GM23248 (cell line): ENCODE measurements at regions not wholly inside any gene's neighbourhood (a gene's known extent, or its start where the extent isn't known, plus 50 kb on each side); places are given as distances from the start of the nearest gene placed in this dataset.

ENCODE experiments used
- DNase-seq: peaks from one replicate; pipeline ENCODE4 v3.0.0-alpha.2; 2015
- H2AFZ ChIP-seq: fragments of 200-600 bp; sonication (generic); 2 replicates; pipeline ENCODE4 v1.6.1; 2016; ENCODE audit warnings: antibody characterized with exemption
- H3F3A ChIP-seq: fragments of 200-600 bp; sonication (generic); 2 replicates; pipeline ENCODE4 v1.6.1; 2016; ENCODE audit warnings: mild to moderate bottlenecking, antibody characterized with exemption, mixed run types; ENCODE audit not compliant: insufficient read depth
- H3K27ac ChIP-seq: fragments of 200-600 bp; sonication (generic); 2 replicates; pipeline ENCODE4 v1.5.1; 2016; ENCODE audit warnings: mild to moderate bottlenecking
- H3K27me3 ChIP-seq: fragments of 200-600 bp; sonication (generic); replicated peaks from 2 replicates; pipeline ENCODE4 v1.6.1; 2016; ENCODE audit warnings: mild to moderate bottlenecking; ENCODE audit not compliant: insufficient read depth
- H3K36me3 ChIP-seq: fragments of 200-600 bp; sonication (generic); 2 replicates; pipeline ENCODE4 v1.6.1; 2016; ENCODE audit warnings: low read depth, mild to moderate bottlenecking
- H3K4me1 ChIP-seq: fragments of 200-600 bp; sonication (generic); 2 replicates; pipeline ENCODE4 v1.6.1; 2016; ENCODE audit warnings: mild to moderate bottlenecking; ENCODE audit not compliant: insufficient read depth
- H3K4me2 ChIP-seq: fragments of 200-600 bp; sonication (generic); one replicate; pipeline ENCODE4 v1.6.1; 2016; ENCODE audit warnings: mild to moderate bottlenecking; ENCODE audit not compliant: unreplicated experiment
- H3K4me3 ChIP-seq: fragments of 200-600 bp; sonication (generic); 2 replicates; pipeline ENCODE4 v1.5.1; 2016; ENCODE audit warnings: mild to moderate bottlenecking
- H3K79me2 ChIP-seq: fragments of 200-600 bp; sonication (generic); 2 replicates; pipeline ENCODE4 v1.6.1; 2016; ENCODE audit warnings: mild to moderate bottlenecking; ENCODE audit not compliant: insufficient read depth
- H3K9ac ChIP-seq: fragments of 200-600 bp; sonication (generic); 2 replicates; pipeline ENCODE4 v1.6.1; 2016; ENCODE audit warnings: mild to moderate bottlenecking
- H3K9me2 ChIP-seq: fragments of 200-600 bp; sonication (generic); 2 replicates; pipeline ENCODE4 v1.6.1; 2016; ENCODE audit warnings: mixed run types, mild to moderate bottlenecking, moderate library complexity; ENCODE audit not compliant: insufficient read depth
- H3K9me3 ChIP-seq: fragments of 200-600 bp; sonication (generic); one replicate; pipeline ENCODE4 v1.6.1; 2017; ENCODE audit warnings: low read depth
- H4K20me1 ChIP-seq: fragments of 200-600 bp; sonication (generic); 2 replicates; pipeline ENCODE4 v1.6.0; 2016; ENCODE audit not compliant: insufficient read depth
- EZH2 ChIP-seq: fragments of 200-600 bp; sonication (generic); IDR thresholded peaks from 2 replicates; pipeline ENCODE4 v1.6.1; 2018; ENCODE audit warnings: antibody characterized with exemption, mild to moderate bottlenecking; ENCODE audit not compliant: insufficient read depth, poor library complexity, severe bottlenecking
- EZH2phosphoT487 ChIP-seq: fragments of 200-600 bp; sonication (generic); IDR thresholded peaks from 2 replicates; pipeline ENCODE4 v1.6.1; 2018; ENCODE audit warnings: antibody characterized with exemption, moderate library complexity, mild to moderate bottlenecking, low read depth; ENCODE audit not compliant: insufficient read depth
- WGBS, 2 experiments: methylation state at CpG; one replicate each; pipeline ENCODE4 v1.1.6; 2015 to 2017; ENCODE audit warnings: low lambda C conversion rate in 2 of 2, low coverage in 1 of 2; ENCODE audit errors: missing lambda C conversion rate in 2 of 2; 5-methylcytosine and 5-hydroxymethylcytosine counted together
- in situ Hi-C: fragments of 300-500 bp; cut with MboI; formaldehyde crosslinking; loops from 2 replicates; pipeline ENCODE4 v1.15.0; 2020

DNA sequence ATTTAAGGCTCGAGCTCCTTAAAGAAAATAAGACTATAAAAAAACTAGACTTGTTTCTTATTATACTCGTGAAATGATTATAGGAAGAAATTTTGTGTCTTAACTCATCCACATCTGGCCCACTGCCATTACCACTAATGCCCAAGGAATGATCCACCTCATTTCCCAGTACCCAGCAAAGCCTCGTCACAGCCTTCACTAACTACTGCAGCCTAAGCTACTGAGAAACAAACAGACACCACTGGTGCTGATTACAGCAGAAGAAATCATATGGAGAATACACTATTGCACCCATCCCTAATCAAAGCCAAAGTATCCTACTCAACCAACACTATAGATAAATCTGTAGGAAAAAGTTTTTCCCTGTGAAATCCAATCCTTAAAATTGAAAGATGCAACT, 205.3 kb upstream of the NAV3 start:
- H3K27me3 ChIP-seq, result no peaks in the 10 kb centered on the region
- peak overlapping the region; percentile 70 for H3K4me2 ChIP-seq
- H3F3A ChIP-seq, result no peaks in the 10 kb centered on the region
- H4K20me1 ChIP-seq, result no peaks in the 10 kb centered on the region
- H2AFZ ChIP-seq, result 0 out of 2 replicates have a peak overlapping the region, but pooled peaks have one; percentile 31
- 1 to 3% methylated on average over 3 of the region's 3 CpGs for whole genome bisulfite sequencing, 2 experiments
- no peaks in the 10 kb centered on the region for H3K36me3 ChIP-seq
- in situ Hi-C loops, result no loop called here
- peaks cover 18% of the 10 kb centered on the region for H3K4me1 ChIP-seq
- peak overlapping the region; percentile 70 for H3K9ac ChIP-seq
- H3K9me3 ChIP-seq, result no peaks in the 10 kb centered on the region
- peak overlapping the region; percentile 41; the same call in 1 of the 2 replicates for H3K4me3 ChIP-seq
- peak; percentile 97 for DNase-seq
- H3K79me2 ChIP-seq, result no peaks in the 10 kb centered on the region
- H3K27ac ChIP-seq, result peak overlapping the region; percentile 84
- no peaks in the 10 kb centered on the region for H3K9me2 ChIP-seq
- TF ChIP-seq EZH2phosphoT487 (no peak), EZH2 (no peak)

DNA sequence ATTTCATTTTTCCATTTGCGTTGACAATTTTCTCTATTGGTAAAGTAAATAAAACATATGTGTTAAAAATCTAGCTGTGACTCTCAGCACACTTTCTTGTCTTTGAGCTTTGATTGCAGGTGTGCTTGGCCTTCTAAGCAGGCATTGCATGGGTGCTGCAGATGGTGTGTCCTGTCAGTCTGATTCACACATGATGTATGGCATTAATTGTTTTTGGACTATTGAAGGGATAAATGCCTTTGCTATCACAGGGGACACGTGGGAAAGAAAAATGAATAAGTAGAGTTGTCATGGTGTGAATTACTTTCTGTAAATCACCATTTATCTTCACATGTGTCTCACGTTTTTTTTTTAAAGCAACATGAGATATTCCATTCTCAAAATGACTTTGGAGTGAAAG, 211.3 kb upstream of the NAV3 start:
- TF ChIP-seq EZH2phosphoT487 (no peak), EZH2 (no peak)
- no peak for DNase-seq

GRCh38 chr12:77617818-77618217, 212.9 kb upstream of the NAV3 start:
- no peak overlapping the region for H3K27ac ChIP-seq
- H3K4me1 ChIP-seq, result no peaks in the 10 kb centered on the region
- H3K4me2 ChIP-seq, result no peak overlapping the region
- no peaks in the 10 kb centered on the region for H3K9me2 ChIP-seq
- TF ChIP-seq EZH2phosphoT487 (no peak), EZH2 (no peak)
- H2AFZ ChIP-seq, result no peak overlapping the region
- no peaks in the 10 kb centered on the region for H3K79me2 ChIP-seq
- no peaks in the 10 kb centered on the region for H3K9me3 ChIP-seq
- H3K4me3 ChIP-seq, result no peak overlapping the region
- H3K36me3 ChIP-seq, result no peaks in the 10 kb centered on the region
- 90 to 92% methylated on average over 1 of the region's 1 CpG for WGBS, 2 experiments
- no peaks in the 10 kb centered on the region for H3F3A ChIP-seq
- H4K20me1 ChIP-seq, result no peaks in the 10 kb centered on the region
- no peak for DNase-seq
- in situ Hi-C loops, result no loop called here
- H3K27me3 ChIP-seq, result no peaks in the 10 kb centered on the region
- no peak overlapping the region for H3K9ac ChIP-seq

More for the DNA sequence above, 211.3 kb upstream of the NAV3 start:
- no peaks in the 10 kb centered on the region for H3F3A ChIP-seq
- no peaks in the 10 kb centered on the region for H3K27me3 ChIP-seq
- H4K20me1 ChIP-seq, result no peaks in the 10 kb centered on the region
- H3K9me3 ChIP-seq, result no peaks in the 10 kb centered on the region
- peaks cover 3% of the 10 kb centered on the region; the same call in 1 of the 2 replicates for H3K4me1 ChIP-seq
- in situ Hi-C loops, result no loop called here
- no peak overlapping the region for H3K4me3 ChIP-seq
- H3K27ac ChIP-seq, result no peak overlapping the region
- H2AFZ ChIP-seq, result no peak overlapping the region
- 50 to 59% methylated on average over 3 of the region's 3 CpGs for WGBS, 2 experiments
- H3K9me2 ChIP-seq, result no peaks in the 10 kb centered on the region
- no peaks in the 10 kb centered on the region for H3K36me3 ChIP-seq
- H3K4me2 ChIP-seq, result no peak overlapping the region
- H3K9ac ChIP-seq, result no peak overlapping the region
- no peaks in the 10 kb centered on the region for H3K79me2 ChIP-seq

DNA sequence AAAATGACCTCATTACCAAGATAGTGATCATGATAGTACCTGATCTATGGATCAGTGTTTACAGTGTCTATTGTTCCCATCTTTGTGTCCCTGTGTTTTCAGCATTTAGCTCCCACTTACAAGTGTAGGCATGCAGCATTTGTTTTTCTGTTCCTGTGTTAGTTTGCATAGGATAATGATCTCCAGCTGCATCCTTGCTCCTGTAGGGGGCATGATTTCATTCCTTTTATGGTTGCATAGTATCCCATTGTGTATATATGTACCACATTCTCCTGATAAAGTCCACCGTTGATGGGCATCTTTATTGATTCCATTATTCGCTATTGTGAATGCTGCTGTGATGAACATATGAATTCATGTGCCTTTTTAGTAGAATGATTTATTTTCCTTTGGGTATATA, 215.4 kb upstream of the NAV3 start:
- TF ChIP-seq EZH2phosphoT487, result no peak
- TF ChIP-seq EZH2, result no peak
- in situ Hi-C loops, result no loop called here

DNA sequence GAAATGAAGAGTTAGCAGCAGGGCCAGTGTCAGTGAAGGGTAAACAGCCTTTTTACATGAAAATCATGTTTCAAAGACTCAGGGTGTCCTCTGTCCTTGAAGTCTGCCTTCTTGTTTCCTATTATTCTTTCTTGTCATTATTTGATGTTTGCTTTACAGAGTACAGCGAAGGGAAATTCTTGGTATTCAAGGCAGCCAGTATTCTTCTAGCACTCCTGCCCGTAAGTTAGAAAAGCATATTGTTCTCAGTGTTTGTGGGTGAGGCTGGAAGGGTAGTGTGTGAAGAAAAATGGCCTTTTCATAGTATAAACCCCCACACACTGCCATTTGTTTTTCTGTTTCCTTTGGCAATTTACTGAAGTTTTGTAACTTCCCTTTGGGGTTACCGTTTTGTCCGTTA, 217.3 kb upstream of the NAV3 start:
- Histone ChIP-seq H3K4me3 (no peak overlapping the region), H3K9me3 (no peaks in the 10 kb centered on the region), H3K79me2 (no peaks in the 10 kb centered on the region), H3K36me3 (no peaks in the 10 kb centered on the region), H3K4me2 (no peak overlapping the region), H3K9me2 (no peaks in the 10 kb centered on the region), H3K9ac (no peak overlapping the region), H2AFZ (no peak overlapping the region), H3K4me1 (no peaks in the 10 kb centered on the region), H4K20me1 (no peaks in the 10 kb centered on the region), H3F3A (no peaks in the 10 kb centered on the region), H3K27ac (no peak overlapping the region), H3K27me3 (no peaks in the 10 kb centered on the region)
- in situ Hi-C loops, result no loop called here
- no peak for TF ChIP-seq EZH2phosphoT487
- no peak for TF ChIP-seq EZH2
- WGBS, 2 experiments, result 91 to 98% methylated on average over 4 of the region's 4 CpGs
- DNase-seq, result no peak

More for the DNA sequence above, 215.4 kb upstream of the NAV3 start:
- Histone ChIP-seq H4K20me1 (no peaks in the 10 kb centered on the region), H3K9me2 (no peaks in the 10 kb centered on the region), H3K9ac (no peak overlapping the region), H3K27ac (no peak overlapping the region), H3F3A (no peaks in the 10 kb centered on the region), H3K79me2 (no peaks in the 10 kb centered on the region), H3K36me3 (no peaks in the 10 kb centered on the region), H3K27me3 (no peaks in the 10 kb centered on the region), H3K9me3 (no peaks in the 10 kb centered on the region), H3K4me2 (no peak overlapping the region), H3K4me1 (no peaks in the 10 kb centered on the region), H2AFZ (no peak overlapping the region), H3K4me3 (no peak overlapping the region)
- 98 to 100% methylated on average over 2 of the region's 2 CpGs for WGBS, 2 experiments
- DNase-seq, result peak; percentile 13
